Upper lobe of right lung (tissue), 1 donor: ENCODE measurements at regions not wholly inside any gene's neighbourhood (a gene's known extent, or its start where the extent isn't known, plus 50 kb on each side); places are given as distances from the start of the nearest gene placed in this dataset.
"Not testable (repeated sequence)": the region's sequence is repeated elsewhere in the genome, so short reads cannot be mapped to it uniquely, and the experiment has no call there.

Experiments used
- ATAC-seq: fragments of 200-7000 bp; cut with Tn5 transposase; one replicate; pipeline ENCODE4 v1.9.1; 2020; ENCODE audit warnings: mild to moderate bottlenecking, moderate library complexity
- DNase-seq: peaks from one replicate; pipeline ENCODE4 v3.0.0-alpha.2; 2020
- H3K27ac ChIP-seq: fragments of 200-600 bp; one replicate; pipeline ENCODE4 v1.8.0; 2022
- H3K27me3 ChIP-seq: fragments of 200-600 bp; one replicate; pipeline ENCODE4 v1.8.0; 2022; ENCODE audit warnings: mild to moderate bottlenecking
- H3K36me3 ChIP-seq: fragments of 200-600 bp; one replicate; pipeline ENCODE4 v1.8.0; 2022
- H3K4me1 ChIP-seq: fragments of 200-600 bp; one replicate; pipeline ENCODE4 v1.8.0; 2022
- H3K4me3 ChIP-seq: fragments of 200-600 bp; one replicate; pipeline ENCODE4 v1.8.0; 2022; ENCODE audit warnings: mild to moderate bottlenecking
- H3K9me3 ChIP-seq: fragments of 200-600 bp; one replicate; pipeline ENCODE4 v1.8.0; 2022
- intact Hi-C: fragments of 100-400 bp; cut with DNase I; formaldehyde crosslinking; loops from one replicate; pipeline ENCODE4 v1.11.0; 2022
- TF ChIP-seq, protein P1 (sequence below): fragments of 200-600 bp; IDR thresholded peaks from one replicate; pipeline ENCODE4 v1.8.0; 2022; ENCODE audit warnings: antibody characterized with exemption
- donor health status: DM: no; HTN: yes; CAD: no; lungs with severe emphysema.

DNA sequence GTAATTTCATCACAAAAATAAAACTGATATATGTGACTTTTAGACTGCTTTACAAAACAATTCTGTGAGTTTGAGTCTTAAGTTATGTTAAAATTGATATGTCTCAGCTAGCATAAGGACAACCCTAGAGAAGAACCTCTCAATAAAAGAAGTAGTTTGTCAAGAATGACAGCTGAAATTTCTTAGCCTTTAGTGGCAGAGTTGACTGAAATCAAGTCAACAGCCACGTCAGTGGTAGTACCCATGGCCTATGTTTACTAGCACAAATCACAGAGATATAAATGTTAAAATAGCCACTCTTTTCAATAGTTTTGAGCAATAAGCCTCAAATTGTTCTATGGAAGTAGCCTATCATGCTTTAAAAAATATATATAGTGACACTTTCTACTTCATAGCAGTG, 138.9 kb upstream of the FERD3L start:
- no peak overlapping the region for H3K27ac ChIP-seq
- H3K36me3 ChIP-seq, result no peaks in the 10 kb centered on the region
- no peak for ATAC-seq
- TF ChIP-seq, protein P1, sequence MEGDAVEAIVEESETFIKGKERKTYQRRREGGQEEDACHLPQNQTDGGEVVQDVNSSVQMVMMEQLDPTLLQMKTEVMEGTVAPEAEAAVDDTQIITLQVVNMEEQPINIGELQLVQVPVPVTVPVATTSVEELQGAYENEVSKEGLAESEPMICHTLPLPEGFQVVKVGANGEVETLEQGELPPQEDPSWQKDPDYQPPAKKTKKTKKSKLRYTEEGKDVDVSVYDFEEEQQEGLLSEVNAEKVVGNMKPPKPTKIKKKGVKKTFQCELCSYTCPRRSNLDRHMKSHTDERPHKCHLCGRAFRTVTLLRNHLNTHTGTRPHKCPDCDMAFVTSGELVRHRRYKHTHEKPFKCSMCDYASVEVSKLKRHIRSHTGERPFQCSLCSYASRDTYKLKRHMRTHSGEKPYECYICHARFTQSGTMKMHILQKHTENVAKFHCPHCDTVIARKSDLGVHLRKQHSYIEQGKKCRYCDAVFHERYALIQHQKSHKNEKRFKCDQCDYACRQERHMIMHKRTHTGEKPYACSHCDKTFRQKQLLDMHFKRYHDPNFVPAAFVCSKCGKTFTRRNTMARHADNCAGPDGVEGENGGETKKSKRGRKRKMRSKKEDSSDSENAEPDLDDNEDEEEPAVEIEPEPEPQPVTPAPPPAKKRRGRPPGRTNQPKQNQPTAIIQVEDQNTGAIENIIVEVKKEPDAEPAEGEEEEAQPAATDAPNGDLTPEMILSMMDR, result no peak
- intact Hi-C loops, result no loop called here
- DNase-seq, result no peak
- no peaks in the 10 kb centered on the region for H3K27me3 ChIP-seq
- H3K4me3 ChIP-seq, result no peak overlapping the region
- no peaks in the 10 kb centered on the region for H3K9me3 ChIP-seq
- H3K4me1 ChIP-seq, result no peaks in the 10 kb centered on the region

DNA sequence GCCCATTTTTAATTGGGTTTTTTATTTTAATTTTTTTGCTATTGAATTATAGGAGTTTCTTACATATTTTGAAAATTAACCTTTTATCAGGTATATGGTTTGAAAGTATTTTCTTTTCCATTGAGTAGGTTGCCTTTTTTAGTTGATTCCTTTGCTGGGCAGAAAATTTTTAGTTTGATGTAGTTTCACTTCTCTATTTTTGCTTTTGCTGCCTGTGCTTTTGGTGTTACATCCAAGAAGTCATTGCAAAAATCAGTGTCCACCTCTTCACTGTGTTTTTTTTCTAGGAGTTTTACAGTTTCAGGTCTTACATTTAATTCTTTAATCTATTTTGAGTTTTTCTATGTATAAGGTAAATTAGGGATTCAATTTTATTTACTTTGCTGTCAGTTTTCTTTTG, 129.8 kb upstream of the FERD3L start:
- Histone ChIP-seq H3K4me3 (no peak overlapping the region), H3K9me3 (no peaks in the 10 kb centered on the region), H3K4me1 (no peaks in the 10 kb centered on the region), H3K27ac (no peak overlapping the region), H3K27me3 (no peaks in the 10 kb centered on the region), H3K36me3 (no peaks in the 10 kb centered on the region)
- DNase-seq, result no peak
- TF ChIP-seq, protein P1, result no peak
- no peak for ATAC-seq
- intact Hi-C loops, result no loop called here

DNA sequence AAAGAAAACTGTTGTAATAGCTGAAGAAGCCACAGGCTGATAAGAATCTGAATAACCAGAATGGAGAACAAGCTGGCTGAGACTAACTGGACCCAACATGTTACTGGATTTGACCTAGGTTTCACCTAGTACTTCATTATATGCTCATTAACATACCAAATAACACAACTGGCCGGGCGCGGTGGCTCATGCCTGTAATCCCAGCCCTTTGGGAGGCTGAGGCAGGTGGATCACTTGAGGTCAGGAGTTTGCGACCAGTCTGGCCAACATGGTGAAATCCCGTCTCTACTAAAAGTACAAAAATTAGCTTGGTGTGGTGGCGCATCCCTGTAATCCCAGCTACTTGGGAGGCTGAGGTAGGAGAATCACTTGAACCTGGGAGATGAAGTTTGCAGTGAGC, 127.1 kb upstream of the FERD3L start:
- intact Hi-C loops, H3K4me3 ChIP-seq, H3K27me3 ChIP-seq, ATAC-seq, H3K27ac ChIP-seq, DNase-seq, H3K9me3 ChIP-seq, H3K36me3 ChIP-seq, H3K4me1 ChIP-seq: not testable (repeated sequence)

DNA sequence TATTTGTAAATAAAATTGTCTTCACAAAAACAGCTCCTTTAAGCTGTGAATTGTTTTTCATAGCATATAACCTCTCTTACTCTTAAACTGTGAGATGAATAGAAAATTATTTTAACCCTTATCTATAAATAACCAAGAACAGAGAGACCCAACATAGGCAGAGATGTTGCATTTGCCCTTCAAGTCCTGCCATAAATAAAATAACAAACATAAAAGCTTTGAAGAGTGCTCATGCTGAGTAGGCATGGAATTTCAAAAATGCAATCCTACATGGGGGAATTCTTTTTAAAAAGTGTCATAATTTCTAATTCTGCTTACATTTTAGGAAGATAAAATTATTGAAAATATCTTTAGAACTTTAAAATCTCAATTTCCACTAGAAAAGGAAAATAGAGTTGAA, 124.1 kb upstream of the FERD3L start:
- H3K9me3 ChIP-seq, result no peaks in the 10 kb centered on the region
- H3K4me1 ChIP-seq, result no peaks in the 10 kb centered on the region
- DNase-seq (no peak), ATAC-seq (no peak)
- no peak overlapping the region for H3K4me3 ChIP-seq
- TF ChIP-seq, protein P1, result no peak
- H3K27ac ChIP-seq, result no peak overlapping the region
- H3K27me3 ChIP-seq, result no peaks in the 10 kb centered on the region
- H3K36me3 ChIP-seq, result no peaks in the 10 kb centered on the region
- intact Hi-C loops, result no loop called here

DNA sequence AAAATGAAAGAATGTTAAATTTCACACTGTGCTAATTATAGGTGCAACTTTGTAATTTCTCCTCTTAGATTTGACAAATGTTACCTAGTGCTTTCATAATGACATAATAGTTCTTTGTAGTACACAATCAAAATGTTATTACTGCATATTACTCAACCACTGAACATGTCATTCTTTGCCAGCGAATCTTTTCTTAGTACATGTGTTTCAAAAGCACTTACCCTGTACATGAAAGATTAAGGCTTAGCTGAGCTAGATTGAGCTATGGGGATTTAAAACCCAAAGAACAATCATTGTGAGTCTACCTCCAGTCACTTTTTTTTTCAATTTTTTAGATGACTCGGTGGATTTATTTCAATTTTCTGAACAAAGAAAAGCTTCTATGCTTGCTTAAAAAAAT, 123.5 kb upstream of the FERD3L start:
- no peaks in the 10 kb centered on the region for H3K4me1 ChIP-seq
- DNase-seq (no peak), ATAC-seq (no peak)
- no peaks in the 10 kb centered on the region for H3K9me3 ChIP-seq
- no peaks in the 10 kb centered on the region for H3K36me3 ChIP-seq
- TF ChIP-seq, protein P1, result no peak
- no peaks in the 10 kb centered on the region for H3K27me3 ChIP-seq
- no peak overlapping the region for H3K27ac ChIP-seq
- no peak overlapping the region for H3K4me3 ChIP-seq
- intact Hi-C loops, result no loop called here

DNA sequence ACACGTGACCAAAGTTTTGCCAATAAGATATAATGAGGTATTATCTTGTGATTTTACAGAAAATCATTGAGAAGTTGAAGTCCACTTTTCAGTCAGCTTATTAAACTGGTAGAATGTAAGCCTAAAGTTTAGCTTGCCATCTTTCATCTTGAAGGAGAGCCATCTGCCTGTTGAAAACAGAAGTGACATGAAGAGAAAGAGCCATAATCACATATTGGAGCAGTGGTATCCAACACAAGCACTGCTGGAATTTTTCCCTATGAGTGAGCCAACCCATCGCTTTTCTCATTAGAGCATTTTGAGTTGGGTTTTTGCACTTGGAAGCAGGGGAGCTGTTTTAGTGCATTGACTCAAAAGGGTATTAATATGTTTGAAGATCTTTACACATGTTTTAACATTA, 117.6 kb upstream of the FERD3L start:
- Histone ChIP-seq H3K4me3 (no peak overlapping the region), H3K36me3 (no peaks in the 10 kb centered on the region), H3K27ac (no peak overlapping the region), H3K4me1 (no peaks in the 10 kb centered on the region), H3K9me3 (no peaks in the 10 kb centered on the region), H3K27me3 (no peaks in the 10 kb centered on the region)
- no peak for ATAC-seq
- no peak for DNase-seq
- intact Hi-C loops, result no loop called here
- TF ChIP-seq, protein P1, result no peak
